GM13977 (cell line): ENCODE measurements at regions not wholly inside any gene's neighbourhood (a gene's known extent, or its start where the extent isn't known, plus 50 kb on each side); places are given as distances from the start of the nearest gene placed in this dataset.

Source experiments
- DNase-seq: peaks from one replicate; pipeline ENCODE4 v3.0.0; 2012; ENCODE audit warnings: low spot score
- in situ Hi-C: fragments of 300-500 bp; cut with MboI; formaldehyde crosslinking; loops from one replicate; pipeline ENCODE4 v1.12.0; 2022; ENCODE audit warnings: low sequenced_read_pairs, low pct_unique_long_range_greater_than_20kb, mixed read lengths, inconsistent platforms; ENCODE audit not compliant: unreplicated experiment
- TF ChIP-seq, protein P1 (sequence below): IDR thresholded peaks from 2 replicates; pipeline ENCODE4 v1.5.1; 2012; ENCODE audit warnings: mild to moderate bottlenecking, control low read depth; ENCODE audit not compliant: insufficient read depth; ENCODE audit errors: extremely low read depth, missing control alignments

- DNase-seq, result no peak
- TF ChIP-seq, protein P1, sequence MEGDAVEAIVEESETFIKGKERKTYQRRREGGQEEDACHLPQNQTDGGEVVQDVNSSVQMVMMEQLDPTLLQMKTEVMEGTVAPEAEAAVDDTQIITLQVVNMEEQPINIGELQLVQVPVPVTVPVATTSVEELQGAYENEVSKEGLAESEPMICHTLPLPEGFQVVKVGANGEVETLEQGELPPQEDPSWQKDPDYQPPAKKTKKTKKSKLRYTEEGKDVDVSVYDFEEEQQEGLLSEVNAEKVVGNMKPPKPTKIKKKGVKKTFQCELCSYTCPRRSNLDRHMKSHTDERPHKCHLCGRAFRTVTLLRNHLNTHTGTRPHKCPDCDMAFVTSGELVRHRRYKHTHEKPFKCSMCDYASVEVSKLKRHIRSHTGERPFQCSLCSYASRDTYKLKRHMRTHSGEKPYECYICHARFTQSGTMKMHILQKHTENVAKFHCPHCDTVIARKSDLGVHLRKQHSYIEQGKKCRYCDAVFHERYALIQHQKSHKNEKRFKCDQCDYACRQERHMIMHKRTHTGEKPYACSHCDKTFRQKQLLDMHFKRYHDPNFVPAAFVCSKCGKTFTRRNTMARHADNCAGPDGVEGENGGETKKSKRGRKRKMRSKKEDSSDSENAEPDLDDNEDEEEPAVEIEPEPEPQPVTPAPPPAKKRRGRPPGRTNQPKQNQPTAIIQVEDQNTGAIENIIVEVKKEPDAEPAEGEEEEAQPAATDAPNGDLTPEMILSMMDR, result no peak
- in situ Hi-C loops, result no loop called here
Measured at GRCh38 chr4:41465146-41465761, 72.7 kb upstream of the LIMCH1 start.

- TF ChIP-seq, protein P1, result no peak
Measured at GRCh38 chr4:41466249-41466648, 71.7 kb upstream of the LIMCH1 start.

GRCh38 chr4:41468122-41468521 is 69.8 kb upstream of the LIMCH1 start:
- DNase-seq, result no peak

More at GRCh38 chr4:41466249-41466648, 71.7 kb upstream of the LIMCH1 start:
- no peak for DNase-seq
- in situ Hi-C loops, result no loop called here

DNA sequence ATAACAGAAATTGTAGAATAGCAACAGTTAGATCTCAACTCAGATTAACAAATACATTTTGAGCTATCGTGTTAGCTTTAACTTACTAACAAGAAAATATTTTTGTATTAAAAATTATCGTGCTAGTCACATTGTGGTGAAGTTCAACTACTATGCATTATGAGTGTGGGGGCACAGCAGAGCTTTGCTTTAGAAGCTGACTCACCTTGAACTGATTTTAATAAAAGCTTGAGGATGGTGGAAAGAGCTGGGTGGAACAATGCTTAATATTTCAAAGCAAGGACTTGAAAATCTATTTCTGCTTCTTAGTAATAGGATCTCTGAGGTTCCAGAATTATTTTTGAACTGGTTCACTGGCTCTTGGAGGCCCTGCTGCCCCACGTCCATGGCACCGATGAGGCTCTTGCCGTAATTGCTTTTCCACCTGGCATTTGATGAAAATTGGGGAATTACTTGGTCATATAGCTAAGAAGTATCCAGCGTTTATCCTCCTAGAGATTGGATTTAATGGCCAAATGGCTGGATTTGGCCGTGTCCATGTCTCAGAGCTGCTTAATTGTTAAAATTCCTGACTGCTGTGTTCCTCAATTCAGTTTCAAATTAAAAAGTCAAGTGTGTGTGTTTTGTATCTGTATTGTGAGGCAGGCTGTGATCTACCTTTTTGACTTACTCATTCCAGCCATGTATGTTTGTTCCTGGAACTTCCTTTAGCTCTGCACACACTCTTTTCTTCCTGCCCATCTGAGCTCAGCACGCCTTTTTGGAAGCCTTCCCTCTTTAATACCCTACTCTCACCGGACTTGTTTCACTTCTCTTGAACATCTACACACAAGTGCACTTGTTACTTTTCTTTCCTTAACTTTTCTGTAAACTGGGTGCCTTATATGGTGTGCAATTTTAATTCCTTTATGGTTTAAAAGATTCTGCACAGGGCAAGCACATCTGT is 66.6 kb upstream of the LIMCH1 start:
- DNase-seq, result no peak
- in situ Hi-C loops, result no loop called here
- TF ChIP-seq, protein P1, result no peak

More at GRCh38 chr4:41468122-41468521, 69.8 kb upstream of the LIMCH1 start:
- TF ChIP-seq, protein P1, result no peak
- in situ Hi-C loops, result no loop called here

DNA sequence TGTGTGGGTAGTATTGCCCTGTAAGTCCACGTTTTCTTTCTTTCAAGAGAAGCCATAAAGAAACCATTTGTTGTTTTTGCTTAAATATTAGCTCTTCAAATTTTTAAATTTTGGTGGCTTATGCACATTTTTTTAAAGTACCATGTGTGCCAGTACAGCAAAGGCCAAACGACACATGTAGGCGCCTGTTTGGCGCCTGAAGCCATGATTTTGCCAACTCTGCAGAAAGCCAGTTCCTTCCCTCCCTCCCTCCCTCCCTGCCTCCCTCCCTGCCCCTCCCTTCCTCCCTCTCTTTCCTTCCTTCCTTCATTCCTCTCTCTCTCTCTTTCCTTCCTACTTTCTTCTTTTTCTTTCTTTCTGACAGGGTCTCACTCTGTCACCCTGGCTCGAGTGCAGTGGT is 65.9 kb upstream of the LIMCH1 start:
- in situ Hi-C loops, result no loop called here
- DNase-seq, result no peak

DNA sequence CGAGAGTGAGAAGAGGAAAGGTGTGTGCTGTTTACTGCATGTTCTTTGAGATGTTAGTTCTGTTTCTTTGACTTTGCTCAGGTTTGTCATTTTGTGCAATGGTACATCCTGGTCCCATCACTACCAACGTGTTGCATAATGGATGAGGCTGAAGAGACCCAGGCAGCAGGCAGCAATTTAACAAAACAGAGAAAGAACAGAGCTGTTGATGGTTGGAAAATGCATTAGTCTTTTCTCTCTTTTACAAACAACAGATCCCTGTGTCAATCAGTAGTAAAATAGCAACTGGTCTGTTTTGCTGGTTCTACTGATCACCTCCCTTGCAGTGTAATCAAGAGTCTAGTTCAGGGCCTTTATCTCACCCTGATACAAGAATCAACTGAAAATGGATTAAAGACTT is 64.8 kb upstream of the LIMCH1 start:
- in situ Hi-C loops, result no loop called here
- DNase-seq, result no peak
- TF ChIP-seq, protein P1, result no peak

More for the DNA sequence above, 65.9 kb upstream of the LIMCH1 start:
- TF ChIP-seq, protein P1, result no peak
